ENCODE measurements at regions not wholly inside any gene's neighbourhood (a gene's known extent, or its start where the extent isn't known, plus 50 kb on each side); places are given as distances from the start of the nearest gene placed in this dataset.
A peak's percentile ranks its signal among the peaks of the same experiment; 100 is the strongest.

- TF ChIP-seq CTCF (IDR thresholded peaks at IDR 0.05; ENCODE audit: low read depth, low read length, missing control alignments) = no peak
- in situ Hi-C loops (cut with HindIII; ENCODE audit: low sequenced_read_pairs) = no loop called here
- DNase-seq (ENCODE audit: low read depth) = no peak
- no peak overlapping the region for H3K4me3 ChIP-seq (ENCODE audit: low read depth, low read length)
These were observed 221.6 kb downstream of the ACTL7B start for GRCh38 chr9:108634204-108634603.

- H3K4me3 ChIP-seq (ENCODE audit: low read depth, low read length) = no peak overlapping the region
- in situ Hi-C loops (cut with HindIII; ENCODE audit: low sequenced_read_pairs) = no loop called here
- TF ChIP-seq CTCF (IDR thresholded peaks at IDR 0.05; ENCODE audit: low read depth, low read length, missing control alignments) = no peak
- no peak for DNase-seq (ENCODE audit: low read depth)
These were observed 224.1 kb downstream of the ACTL7B start for GRCh38 chr9:108631496-108632285.

DNA sequence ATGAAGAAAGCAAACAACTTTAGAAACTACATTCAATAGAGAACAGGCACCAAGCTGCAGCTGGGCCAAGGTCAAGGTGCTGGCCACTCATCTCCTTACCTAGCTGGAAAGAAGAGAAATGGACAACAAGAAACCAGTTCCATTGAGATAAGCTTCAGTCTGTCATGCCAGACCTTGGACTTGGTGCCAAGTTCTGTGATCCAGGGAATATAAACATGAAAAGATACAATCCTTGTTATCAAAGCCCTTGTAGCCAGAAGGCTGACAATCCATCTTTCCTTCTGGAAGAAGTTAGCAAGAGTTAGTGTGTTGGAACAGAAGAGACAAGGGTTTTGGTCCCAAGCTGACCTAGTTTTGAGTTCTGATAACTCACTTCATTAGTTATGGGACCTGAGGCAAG, 227.5 kb downstream of the ACTL7B start:
- no peak for TF ChIP-seq CTCF (IDR thresholded peaks at IDR 0.05; ENCODE audit: low read depth, low read length, missing control alignments)
- DNase-seq (ENCODE audit: low read depth) = no peak
- H3K4me3 ChIP-seq (ENCODE audit: low read depth, low read length) = no peak overlapping the region
- in situ Hi-C loops (cut with HindIII; ENCODE audit: low sequenced_read_pairs) = no loop called here

GRCh38 chr9:108626743-108627142, 229.0 kb downstream of the ACTL7B start:
- in situ Hi-C loops (cut with HindIII; ENCODE audit: low sequenced_read_pairs) = no loop called here
- no peak overlapping the region for H3K4me3 ChIP-seq (ENCODE audit: low read depth, low read length)
- TF ChIP-seq CTCF (IDR thresholded peaks at IDR 0.05; ENCODE audit: low read depth, low read length, missing control alignments) = no peak
- DNase-seq (ENCODE audit: low read depth) = no peak

- no peak overlapping the region for H3K4me3 ChIP-seq (ENCODE audit: low read depth, low read length)
- DNase-seq (ENCODE audit: low read depth) = peak; percentile 77
- no peak for TF ChIP-seq CTCF (IDR thresholded peaks at IDR 0.05; ENCODE audit: low read depth, low read length, missing control alignments)
- in situ Hi-C loops (cut with HindIII; ENCODE audit: low sequenced_read_pairs) = no loop called here
These were observed 233.6 kb downstream of the ACTL7B start for GRCh38 chr9:108621991-108622855.

GRCh38 chr9:108620767-108621166, 235.0 kb downstream of the ACTL7B start:
- H3K4me3 ChIP-seq (ENCODE audit: low read depth, low read length) = no peak overlapping the region
- no peak for DNase-seq (ENCODE audit: low read depth)
- in situ Hi-C loops (cut with HindIII; ENCODE audit: low sequenced_read_pairs) = no loop called here
- TF ChIP-seq CTCF (IDR thresholded peaks at IDR 0.05; ENCODE audit: low read depth, low read length, missing control alignments) = no peak

Measured in astrocyte of the cerebellum (primary cell).